ENCODE measurements at regions not wholly inside any gene's neighbourhood (a gene's known extent, or its start where the extent isn't known, plus 50 kb on each side); places are given as distances from the start of the nearest gene placed in this dataset.

GRCh38 chr6:135640449-135641111 is 143.0 kb upstream of the AHI1 start:
- ChIA-PET CTCF (no interaction called here), POLR2A (no interaction called here)
- no peak overlapping the region for H3K27ac ChIP-seq (ENCODE audit: extremely low read depth, low read depth, low read length)
- no peaks in the 10 kb centered on the region for H3K4me1 ChIP-seq (ENCODE audit: control insufficient read depth, insufficient read depth, low read length)
- H3K4me3 ChIP-seq (ENCODE audit: low read depth, low read length): no peak overlapping the region
- no peaks in the 10 kb centered on the region for H3K9me3 ChIP-seq (ENCODE audit: control insufficient read depth, insufficient read depth, low read depth, low read length)
- TF ChIP-seq ZBTB6 (tag by site-specific recombination; IDR thresholded peaks at IDR 0.05) (no peak), HOXD13 (CRISPR knock-in tag; IDR thresholded peaks at IDR 0.05; ENCODE audit: borderline replicate concordance) (no peak), ZNF549 (tag by site-specific recombination; IDR thresholded peaks at IDR 0.05) (no peak)
- no peaks in the 10 kb centered on the region for H3K36me3 ChIP-seq (ENCODE audit: control insufficient read depth in 2 of 2, insufficient read depth in 1 of 2, low read length in 2 of 2)

GRCh38 chr6:135642912-135643311 is 145.4 kb upstream of the AHI1 start:
- CTCF ChIA-PET: no interaction called here
- POLR2A ChIA-PET: no interaction called here
- TF ChIP-seq GLIS2 (tag by site-specific recombination; IDR thresholded peaks at IDR 0.05) (no peak), ZNF335 (tag by site-specific recombination; conservative IDR thresholded peaks at IDR 0.05) (no peak), ZFHX2 (tag by site-specific recombination; conservative IDR thresholded peaks at IDR 0.05) (no peak), GLI2 (tag by site-specific recombination; IDR thresholded peaks at IDR 0.05; ENCODE audit: borderline replicate concordance, low read depth) (no peak), ZEB2 (tag by site-specific recombination; IDR thresholded peaks at IDR 0.05) (no peak), ZNF433 (tag by site-specific recombination; IDR thresholded peaks at IDR 0.05; ENCODE audit: low read depth) (no peak), ZNF488 (tag by site-specific recombination; IDR thresholded peaks at IDR 0.05) (no peak), ZNF792 (tag by site-specific recombination; IDR thresholded peaks at IDR 0.05) (no peak), ZNF248 (tag by site-specific recombination; IDR thresholded peaks at IDR 0.05) (no peak), ZNF777 (tag by site-specific recombination; IDR thresholded peaks at IDR 0.05; ENCODE audit: borderline replicate concordance) (no peak), ZNF2 (tag by site-specific recombination; IDR thresholded peaks at IDR 0.05) (no peak), ZBTB20 (tag by site-specific recombination; IDR thresholded peaks at IDR 0.05) (no peak), ZNF404 (tag by site-specific recombination; IDR thresholded peaks at IDR 0.05) (no peak), REST (tag by site-specific recombination; IDR thresholded peaks at IDR 0.05) (no peak), ZNF626 (tag by site-specific recombination; IDR thresholded peaks at IDR 0.05) (no peak), ZNF26 (tag by site-specific recombination; IDR thresholded peaks at IDR 0.05) (no peak)
- Histone ChIP-seq H3K9me3 (ENCODE audit: control insufficient read depth, insufficient read depth, low read depth, low read length) (no peaks in the 10 kb centered on the region), H3K4me3 (ENCODE audit: low read depth, low read length) (no peak overlapping the region), H3K4me1 (ENCODE audit: control insufficient read depth, insufficient read depth, low read length) (no peaks in the 10 kb centered on the region), H3K27ac (ENCODE audit: extremely low read depth, low read depth, low read length) (no peak overlapping the region), H3K36me3 (ENCODE audit: control insufficient read depth in 2 of 2, insufficient read depth in 1 of 2, low read length in 2 of 2) (no peaks in the 10 kb centered on the region)

Data from HEK293 (cell line).